BLaER1 (cell line): ENCODE measurements at regions not wholly inside any gene's neighbourhood (a gene's known extent, or its start where the extent isn't known, plus 50 kb on each side); places are given as distances from the start of the nearest gene placed in this dataset.
A peak's percentile ranks its signal among the peaks of the same experiment; 100 is the strongest.

Experiments
- H3K27ac ChIP-seq: shearing (Covaris generic); formaldehyde crosslinking; 2 replicates; pipeline ENCODE4 v1.8.1; 2022
- H3K27me3 ChIP-seq: shearing (Covaris generic); formaldehyde crosslinking; 2 replicates; pipeline ENCODE4 v1.8.1; 2022
- H3K36me3 ChIP-seq: shearing (Covaris generic); formaldehyde crosslinking; 2 replicates; pipeline ENCODE4 v1.8.1; 2022
- H3K4me1 ChIP-seq: shearing (Covaris generic); formaldehyde crosslinking; 2 replicates; pipeline ENCODE4 v1.8.1; 2022
- H3K4me2 ChIP-seq: shearing (Covaris generic); formaldehyde crosslinking; 2 replicates; pipeline ENCODE4 v1.8.1; 2022
- H3K4me3 ChIP-seq: shearing (Covaris generic); formaldehyde crosslinking; 2 replicates; pipeline ENCODE4 v1.8.1; 2022
- H3K9ac ChIP-seq: shearing (Covaris generic); formaldehyde crosslinking; 2 replicates; pipeline ENCODE4 v1.8.1; 2022
- H3K9me3 ChIP-seq: shearing (Covaris generic); formaldehyde crosslinking; 2 replicates; pipeline ENCODE4 v1.8.1; 2022
- H4K20me1 ChIP-seq: shearing (Covaris generic); formaldehyde crosslinking; 2 replicates; pipeline ENCODE4 v1.8.1; 2022
- Cebpa-rat ChIP-seq: shearing (Covaris generic); IDR thresholded peaks from 2 replicates; pipeline ENCODE4 v1.8.1; 2022

- peak; percentile 28; the same call in 1 of the 2 replicates for TF ChIP-seq Cebpa-rat
- peaks cover 20% of the 10 kb centered on the region; the same call in 1 of the 2 replicates for H3K9me3 ChIP-seq
- H3K9ac ChIP-seq, result no peak overlapping the region
- H4K20me1 ChIP-seq, result no peaks in the 10 kb centered on the region
- peaks cover 8% of the 10 kb centered on the region; the same call in 1 of the 2 replicates for H3K27me3 ChIP-seq
- H3K36me3 ChIP-seq, result no peaks in the 10 kb centered on the region
- H3K4me3 ChIP-seq, result no peak overlapping the region
- peaks cover 9% of the 10 kb centered on the region for H3K4me1 ChIP-seq
- no peak overlapping the region for H3K4me2 ChIP-seq
- H3K27ac ChIP-seq, result no peak overlapping the region
These were observed 71.2 kb downstream of the TNFAIP2 start for GRCh38 chr14:103194256-103195045.

- no peak overlapping the region for H3K9ac ChIP-seq
- no peaks in the 10 kb centered on the region for H3K36me3 ChIP-seq
- H4K20me1 ChIP-seq, result no peaks in the 10 kb centered on the region
- H3K4me3 ChIP-seq, result no peak overlapping the region
- H3K4me2 ChIP-seq, result no peak overlapping the region
- no peak overlapping the region for H3K27ac ChIP-seq
- no peak for TF ChIP-seq Cebpa-rat
- peaks cover 21% of the 10 kb centered on the region for H3K9me3 ChIP-seq
- H3K4me1 ChIP-seq, result peaks cover 9% of the 10 kb centered on the region
- H3K27me3 ChIP-seq, result no peaks in the 10 kb centered on the region
These were observed 72.8 kb downstream of the TNFAIP2 start for GRCh38 chr14:103195828-103196615.

GRCh38 chr14:103196716-103197115 lies 73.5 kb downstream of the TNFAIP2 start:
- Histone ChIP-seq H3K27me3 (no peaks in the 10 kb centered on the region), H3K4me1 (peaks cover 9% of the 10 kb centered on the region), H3K4me2 (no peak overlapping the region), H3K36me3 (no peaks in the 10 kb centered on the region), H3K9me3 (peaks cover 28% of the 10 kb centered on the region), H3K27ac (no peak overlapping the region), H3K4me3 (no peak overlapping the region), H3K9ac (no peak overlapping the region), H4K20me1 (no peaks in the 10 kb centered on the region)
- TF ChIP-seq Cebpa-rat, result no peak

- TF ChIP-seq Cebpa-rat, result no peak
- Histone ChIP-seq H3K36me3 (no peaks in the 10 kb centered on the region), H3K9ac (no peak overlapping the region), H3K4me2 (no peak overlapping the region), H3K27ac (no peak overlapping the region), H3K4me1 (no peaks in the 10 kb centered on the region), H3K9me3 (peaks cover 33% of the 10 kb centered on the region), H3K27me3 (no peaks in the 10 kb centered on the region), H3K4me3 (no peak overlapping the region), H4K20me1 (no peaks in the 10 kb centered on the region)
These were observed 75.2 kb downstream of the TNFAIP2 start for GRCh38 chr14:103198131-103199105.

- no peak for TF ChIP-seq Cebpa-rat
- H3K36me3 ChIP-seq, result no peaks in the 10 kb centered on the region
- no peaks in the 10 kb centered on the region for H3K27me3 ChIP-seq
- no peak overlapping the region for H3K9ac ChIP-seq
- no peak overlapping the region for H3K4me2 ChIP-seq
- H3K9me3 ChIP-seq, result peaks cover 40% of the 10 kb centered on the region
- no peaks in the 10 kb centered on the region for H3K4me1 ChIP-seq
- H3K4me3 ChIP-seq, result no peak overlapping the region
- H3K27ac ChIP-seq, result no peak overlapping the region
- H4K20me1 ChIP-seq, result no peaks in the 10 kb centered on the region
These were observed 75.9 kb downstream of the TNFAIP2 start for GRCh38 chr14:103199124-103199523.

- Histone ChIP-seq H3K4me3 (no peak overlapping the region), H3K36me3 (0 out of 2 replicates have a peak, but pooled peaks cover 8% of the 10 kb centered on the region), H3K27ac (no peak overlapping the region), H3K9ac (no peak overlapping the region), H3K9me3 (peaks cover 67% of the 10 kb centered on the region), H3K4me2 (no peak overlapping the region), H3K27me3 (no peaks in the 10 kb centered on the region), H4K20me1 (no peaks in the 10 kb centered on the region), H3K4me1 (no peaks in the 10 kb centered on the region)
- TF ChIP-seq Cebpa-rat, result no peak
These were observed 78.5 kb downstream of the TNFAIP2 start for GRCh38 chr14:103201801-103202200.

- H3K9me3 ChIP-seq, result peaks cover 75% of the 10 kb centered on the region
- no peaks in the 10 kb centered on the region for H3K27me3 ChIP-seq
- peak overlapping the region; percentile 23; the same call in 1 of the 2 replicates for H3K4me3 ChIP-seq
- H3K36me3 ChIP-seq, result 0 out of 2 replicates have a peak, but pooled peaks cover 8% of the 10 kb centered on the region
- no peak for TF ChIP-seq Cebpa-rat
- no peak overlapping the region for H3K4me2 ChIP-seq
- H3K4me1 ChIP-seq, result no peaks in the 10 kb centered on the region
- no peak overlapping the region for H3K9ac ChIP-seq
- H3K27ac ChIP-seq, result no peak overlapping the region
- no peaks in the 10 kb centered on the region for H4K20me1 ChIP-seq
These were observed 81.7 kb downstream of the TNFAIP2 start for GRCh38 chr14:103204852-103205540.

- no peaks in the 10 kb centered on the region for H3K27me3 ChIP-seq
- H3K4me2 ChIP-seq, result no peak overlapping the region
- no peak overlapping the region for H3K9ac ChIP-seq
- peaks cover 71% of the 10 kb centered on the region for H3K9me3 ChIP-seq
- no peak for TF ChIP-seq Cebpa-rat
- no peaks in the 10 kb centered on the region for H3K4me1 ChIP-seq
- H4K20me1 ChIP-seq, result no peaks in the 10 kb centered on the region
- H3K27ac ChIP-seq, result no peak overlapping the region
- no peak overlapping the region for H3K4me3 ChIP-seq
- H3K36me3 ChIP-seq, result 0 out of 2 replicates have a peak, but pooled peaks cover 8% of the 10 kb centered on the region
These were observed 82.3 kb downstream of the TNFAIP2 start for GRCh38 chr14:103205541-103205906.

GRCh38 chr14:103206023-103206481 lies 82.8 kb downstream of the TNFAIP2 start:
- Histone ChIP-seq H4K20me1 (no peaks in the 10 kb centered on the region), H3K4me3 (no peak overlapping the region), H3K36me3 (0 out of 2 replicates have a peak, but pooled peaks cover 8% of the 10 kb centered on the region), H3K4me1 (no peaks in the 10 kb centered on the region), H3K9ac (no peak overlapping the region), H3K27me3 (no peaks in the 10 kb centered on the region), H3K4me2 (no peak overlapping the region), H3K9me3 (peaks cover 66% of the 10 kb centered on the region), H3K27ac (no peak overlapping the region)
- TF ChIP-seq Cebpa-rat, result no peak
